SK-N-SH treated with all-trans-retinoic acid at 6 μM for 48 hours (cell line): ENCODE measurements at regions not wholly inside any gene's neighbourhood (a gene's known extent, or its start where the extent isn't known, plus 50 kb on each side); places are given as distances from the start of the nearest gene placed in this dataset.

Experiments used
- ATAC-seq: fragments of 200-7000 bp; cut with Tn5 transposase; 3 replicates; pipeline ENCODE4 v1.9.1; 2020; ENCODE audit warnings: mild to moderate bottlenecking, moderate library complexity
- ARNTL ChIP-seq: fragments of 450-650 bp; formaldehyde crosslinking; IDR thresholded peaks from 2 replicates; pipeline ENCODE4 v1.5.0; 2020; ENCODE audit warnings: low read depth, mild to moderate bottlenecking, moderate library complexity, borderline replicate concordance
- BACH2 ChIP-seq: fragments of 250-450 bp; sonication (Bioruptor Pico); IDR thresholded peaks from 2 replicates; pipeline ENCODE4 v1.9.0; 2021; ENCODE audit warnings: mild to moderate bottlenecking, borderline replicate concordance
- CSRNP3 ChIP-seq: fragments of 250-450 bp; sonication (Bioruptor Pico); IDR thresholded peaks from 2 replicates; pipeline ENCODE4 v1.5.1; 2021; ENCODE audit warnings: mild to moderate bottlenecking, moderate library complexity
- ESRRG ChIP-seq: fragments of 250-450 bp; sonication (Bioruptor Pico); IDR thresholded peaks from 2 replicates; pipeline ENCODE4 v1.6.1; 2021; ENCODE audit warnings: mild to moderate bottlenecking
- GLIS3 ChIP-seq: fragments of 250-450 bp; sonication (Bioruptor Pico); IDR thresholded peaks from 2 replicates; pipeline ENCODE4 v1.5.0; 2020; ENCODE audit warnings: mild to moderate bottlenecking, moderate library complexity
- ISL1 ChIP-seq: fragments of 250-450 bp; sonication (Bioruptor Pico); IDR thresholded peaks from 2 replicates; pipeline ENCODE4 v2.1.2; 2022; ENCODE audit warnings: mild to moderate bottlenecking, moderate library complexity
- OSR1 ChIP-seq: fragments of 250-450 bp; sonication (Bioruptor Pico); IDR thresholded peaks from 2 replicates; pipeline ENCODE4 v1.8.0; 2022; ENCODE audit warnings: moderate library complexity, mild to moderate bottlenecking, inconsistent platforms
- PATZ1 ChIP-seq: fragments of 250-450 bp; sonication (Bioruptor Pico); IDR thresholded peaks from 2 replicates; pipeline ENCODE4 v1.8.0; 2020; ENCODE audit warnings: mild to moderate bottlenecking, moderate library complexity, borderline replicate concordance
- POU6F1 ChIP-seq: fragments of 250-450 bp; sonication (Bioruptor Pico); IDR thresholded peaks from 2 replicates; pipeline ENCODE4 v1.8.0; 2021; ENCODE audit warnings: low read depth, mild to moderate bottlenecking, moderate library complexity, borderline replicate concordance
- PPARA ChIP-seq: fragments of 250-450 bp; sonication (Bioruptor Pico); IDR thresholded peaks from 2 replicates; pipeline ENCODE4 v1.5.0; 2020; ENCODE audit warnings: mild to moderate bottlenecking, borderline replicate concordance
- RARB ChIP-seq: fragments of 250-450 bp; sonication (Bioruptor Pico); IDR thresholded peaks from 2 replicates; pipeline ENCODE4 v1.8.0; 2021; ENCODE audit warnings: mild to moderate bottlenecking, moderate library complexity
- SNAI2 ChIP-seq: fragments of 250-450 bp; sonication (Bioruptor Pico); IDR thresholded peaks from 2 replicates; pipeline ENCODE4 v1.5.0; 2020; ENCODE audit warnings: mild to moderate bottlenecking, moderate library complexity
- TCF4 ChIP-seq: fragments of 250-450 bp; sonication (Bioruptor Pico); IDR thresholded peaks from 2 replicates; pipeline ENCODE4 v1.8.0; 2021; ENCODE audit warnings: mild to moderate bottlenecking, moderate library complexity, borderline replicate concordance
- TOX ChIP-seq: fragments of 250-450 bp; sonication (Bioruptor Pico); IDR thresholded peaks from 2 replicates; pipeline ENCODE4 v1.8.0; 2021; ENCODE audit warnings: mild to moderate bottlenecking, moderate library complexity, borderline replicate concordance
- TSHZ2 ChIP-seq: fragments of 250-450 bp; sonication (Bioruptor Pico); IDR thresholded peaks from 2 replicates; pipeline ENCODE4 v1.5.0; 2020; ENCODE audit warnings: mild to moderate bottlenecking, moderate library complexity
- ZFP3 ChIP-seq: fragments of 250-450 bp; sonication (Bioruptor Pico); IDR thresholded peaks from 2 replicates; pipeline ENCODE4 v1.5.0; 2020; ENCODE audit warnings: mild to moderate bottlenecking, moderate library complexity
- ZFP30 ChIP-seq: fragments of 450-650 bp; formaldehyde crosslinking; IDR thresholded peaks from 2 replicates; pipeline ENCODE4 v1.5.0; 2022; ENCODE audit warnings: mild to moderate bottlenecking, moderate library complexity
- ZNF565 ChIP-seq: fragments of 450-650 bp; formaldehyde crosslinking; conservative IDR thresholded peaks from 2 replicates; pipeline ENCODE4 v1.5.0; 2020; ENCODE audit warnings: low read depth, mild to moderate bottlenecking, moderate library complexity
- ZNF70 ChIP-seq: fragments of 450-650 bp; formaldehyde crosslinking; IDR thresholded peaks from 2 replicates; pipeline ENCODE4 v1.5.0; 2020; ENCODE audit warnings: mild to moderate bottlenecking, moderate library complexity
- ZNF8 ChIP-seq: fragments of 450-650 bp; formaldehyde crosslinking; IDR thresholded peaks from 2 replicates; pipeline ENCODE4 v1.5.0; 2020; ENCODE audit warnings: mild to moderate bottlenecking, moderate library complexity

DNA sequence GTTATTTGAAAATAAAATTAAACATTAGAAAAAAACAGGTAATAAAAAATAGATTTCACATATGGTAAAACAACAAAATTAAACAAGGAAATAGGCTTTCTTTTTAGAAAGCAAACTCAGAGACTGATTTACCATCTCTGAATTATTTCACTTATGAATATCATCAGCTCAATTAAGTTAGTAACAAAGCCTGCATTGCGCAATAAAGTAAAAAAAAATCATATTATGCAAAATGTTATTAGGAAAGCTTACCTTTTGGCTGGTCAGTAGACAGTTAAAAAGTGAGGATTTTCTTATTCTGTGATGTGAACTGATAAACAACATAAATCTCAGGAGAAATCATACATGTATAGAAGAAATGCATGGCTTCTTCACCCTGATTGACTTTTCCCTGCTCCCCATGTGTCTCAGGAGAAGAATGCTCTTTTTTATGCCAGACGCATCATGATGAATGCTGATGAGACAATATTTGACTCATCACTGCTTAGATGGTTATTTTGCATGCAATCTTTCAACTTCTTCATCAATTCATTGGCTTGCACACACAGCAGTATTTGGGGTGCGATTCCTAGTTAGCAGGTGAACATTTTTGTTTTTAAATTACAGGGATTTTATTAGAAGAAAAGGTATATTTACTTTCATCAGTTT is 124.5 kb upstream of the USP15 start:
- TF ChIP-seq CSRNP3 (CRISPR knock-in tag) (no peak), PPARA (CRISPR knock-in tag) (no peak), TOX (CRISPR knock-in tag) (no peak), ISL1 (CRISPR knock-in tag) (no peak), ZFP3 (CRISPR knock-in tag) (no peak), ZNF8 (no peak), POU6F1 (no peak), ZNF70 (CRISPR knock-in tag) (no peak), TSHZ2 (CRISPR knock-in tag) (no peak), ARNTL (CRISPR knock-in tag) (no peak), PATZ1 (CRISPR knock-in tag) (no peak)
- no peak for ATAC-seq

- ATAC-seq: no peak
- TF ChIP-seq ZNF8 (no peak), GLIS3 (CRISPR knock-in tag) (no peak), ZFP3 (CRISPR knock-in tag) (no peak), RARB (CRISPR knock-in tag) (no peak), ZNF565 (CRISPR knock-in tag) (no peak)
- TF ChIP-seq, all 23 proteins: peak for 0
Measured at GRCh38 chr12:62136496-62136895, 123.7 kb upstream of the USP15 start.

DNA sequence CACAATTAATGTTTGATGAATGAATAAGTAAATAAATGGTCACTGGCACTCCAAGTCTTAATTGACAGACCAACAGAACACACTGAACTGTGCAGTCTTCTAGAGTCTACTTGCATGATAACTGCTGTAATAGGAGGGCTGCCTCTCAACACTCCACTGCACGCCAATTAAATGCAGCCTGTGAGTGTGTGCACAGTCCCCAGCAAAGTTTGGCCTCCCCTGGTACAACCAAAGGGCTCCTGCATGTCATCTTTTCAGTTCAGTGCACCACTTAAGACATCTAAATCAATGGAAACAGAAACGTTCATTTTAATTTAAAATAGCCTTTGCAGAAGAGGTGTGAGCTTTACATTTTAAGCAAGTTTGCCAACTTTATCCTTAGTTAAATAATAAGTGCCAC is 121.7 kb upstream of the USP15 start:
- TF ChIP-seq TCF4 (CRISPR knock-in tag): no peak
- no peak for TF ChIP-seq BACH2
- no peak for TF ChIP-seq ISL1 (CRISPR knock-in tag)
- no peak for TF ChIP-seq POU6F1
- no peak for TF ChIP-seq ZNF8
- TF ChIP-seq PATZ1 (CRISPR knock-in tag): no peak
- no peak for TF ChIP-seq OSR1 (CRISPR knock-in tag)
- no peak for TF ChIP-seq SNAI2
- no peak for TF ChIP-seq ESRRG (CRISPR knock-in tag)
- no peak for TF ChIP-seq CSRNP3 (CRISPR knock-in tag)
- no peak for TF ChIP-seq ZFP30 (CRISPR knock-in tag)
- no peak for TF ChIP-seq ZFP3 (CRISPR knock-in tag)
- TF ChIP-seq RARB (CRISPR knock-in tag): no peak
- no peak for ATAC-seq
